Vagina (tissue), 2 donors: ENCODE measurements at regions not wholly inside any gene's neighbourhood (a gene's known extent, or its start where the extent isn't known, plus 50 kb on each side); places are given as distances from the start of the nearest gene placed in this dataset.

Experiments
- DNase-seq, 2 donors: peaks; one replicate each; pipeline ENCODE4 v3.0.0-alpha.2; 2017; ENCODE audit errors: extremely low spot score in 2 of 2
- H3K27ac ChIP-seq: fragments of 200-600 bp; sonication (generic); one replicate; pipeline ENCODE4 v1.5.1; 2019
- H3K27me3 ChIP-seq: fragments of 200-600 bp; sonication (generic); one replicate; pipeline ENCODE4 v1.5.1; 2019
- H3K36me3 ChIP-seq, 2 donors: fragments of 200-600 bp; sonication (generic); one replicate each; pipeline ENCODE4 v1.5.1; 2017 to 2019
- H3K4me1 ChIP-seq: fragments of 200-600 bp; sonication (generic); one replicate; pipeline ENCODE4 v1.5.1; 2019
- H3K4me3 ChIP-seq, 2 donors: fragments of 200-600 bp; sonication (generic); 1 replicate in 1 of 2; 2 replicates in 1 of 2; pipeline ENCODE4 v1.5.1; 2016 to 2019
- H3K9me3 ChIP-seq: fragments of 200-600 bp; sonication (generic); one replicate; pipeline ENCODE4 v1.5.1; 2019
- POLR2A ChIP-seq, 2 donors: fragments of 450-650 bp; IDR thresholded peaks; one replicate each; pipeline ENCODE4 v1.6.1; 2017; ENCODE audit warnings: antibody characterized with exemption in 2 of 2, mild to moderate bottlenecking in 2 of 2, moderate library complexity in 2 of 2
- POLR2AphosphoS5 ChIP-seq, 2 donors: sonication (generic); formaldehyde crosslinking; IDR thresholded peaks; one replicate each; pipeline ENCODE4 v1.9.0; 2017; ENCODE audit warnings: antibody characterized with exemption in 2 of 2, mild to moderate bottlenecking in 2 of 2, low read depth in 1 of 2; ENCODE audit not compliant: insufficient read depth in 1 of 2
- intact Hi-C: fragments of 100-400 bp; cut with DNase I; formaldehyde crosslinking; loops from one replicate; pipeline ENCODE4 v1.15.1; 2023
- TF ChIP-seq, protein P1 (sequence below), 3 experiments: fragments of 450-650 bp in 2 of 3; fragments of 200-600 bp in 1 of 3; sonication (generic) in 1 of 3; IDR thresholded peaks; one replicate each; pipeline ENCODE4 v1.5.1; 2017 to 2019; ENCODE audit warnings: antibody characterized with exemption in 3 of 3, mild to moderate bottlenecking in 2 of 3, moderate library complexity in 2 of 3

DNA sequence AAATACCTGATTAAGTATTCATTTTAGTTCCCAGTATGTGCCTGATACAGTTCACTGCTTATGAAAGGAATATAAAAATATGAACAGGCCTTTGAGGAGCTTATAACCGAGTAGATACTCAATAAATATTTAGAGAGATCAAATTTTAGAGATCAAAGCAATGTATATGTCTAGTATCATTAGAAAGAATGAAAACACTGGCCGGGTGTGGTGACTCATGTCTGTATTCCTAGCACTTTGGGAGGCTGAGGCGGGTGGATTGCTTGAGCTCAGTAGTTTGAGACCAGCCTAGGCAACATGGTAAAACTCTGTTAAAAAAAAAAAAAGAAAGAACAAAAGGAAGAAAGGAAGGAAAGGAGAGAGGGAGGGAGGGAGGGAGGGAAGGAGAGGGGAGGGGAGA lies 113.2 kb upstream of the EEA1 start:
- TF ChIP-seq POLR2A (IDR thresholded peaks at IDR 0.05) = no peak
- no peak for TF ChIP-seq POLR2AphosphoS5 (IDR thresholded peaks at IDR 0.05; ENCODE audit: insufficient read depth in 1 of 2, low read depth in 1 of 2)
- TF ChIP-seq, protein P1, sequence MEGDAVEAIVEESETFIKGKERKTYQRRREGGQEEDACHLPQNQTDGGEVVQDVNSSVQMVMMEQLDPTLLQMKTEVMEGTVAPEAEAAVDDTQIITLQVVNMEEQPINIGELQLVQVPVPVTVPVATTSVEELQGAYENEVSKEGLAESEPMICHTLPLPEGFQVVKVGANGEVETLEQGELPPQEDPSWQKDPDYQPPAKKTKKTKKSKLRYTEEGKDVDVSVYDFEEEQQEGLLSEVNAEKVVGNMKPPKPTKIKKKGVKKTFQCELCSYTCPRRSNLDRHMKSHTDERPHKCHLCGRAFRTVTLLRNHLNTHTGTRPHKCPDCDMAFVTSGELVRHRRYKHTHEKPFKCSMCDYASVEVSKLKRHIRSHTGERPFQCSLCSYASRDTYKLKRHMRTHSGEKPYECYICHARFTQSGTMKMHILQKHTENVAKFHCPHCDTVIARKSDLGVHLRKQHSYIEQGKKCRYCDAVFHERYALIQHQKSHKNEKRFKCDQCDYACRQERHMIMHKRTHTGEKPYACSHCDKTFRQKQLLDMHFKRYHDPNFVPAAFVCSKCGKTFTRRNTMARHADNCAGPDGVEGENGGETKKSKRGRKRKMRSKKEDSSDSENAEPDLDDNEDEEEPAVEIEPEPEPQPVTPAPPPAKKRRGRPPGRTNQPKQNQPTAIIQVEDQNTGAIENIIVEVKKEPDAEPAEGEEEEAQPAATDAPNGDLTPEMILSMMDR (IDR thresholded peaks at IDR 0.05) = no peak
- DNase-seq = no peak
- intact Hi-C loops = no loop called here
- Histone ChIP-seq H3K36me3 (no peaks in the 10 kb centered on the region), H3K4me3 (no peak overlapping the region), H3K4me1 (no peaks in the 10 kb centered on the region), H3K9me3 (no peaks in the 10 kb centered on the region), H3K27ac (no peak overlapping the region), H3K27me3 (no peaks in the 10 kb centered on the region)

DNA sequence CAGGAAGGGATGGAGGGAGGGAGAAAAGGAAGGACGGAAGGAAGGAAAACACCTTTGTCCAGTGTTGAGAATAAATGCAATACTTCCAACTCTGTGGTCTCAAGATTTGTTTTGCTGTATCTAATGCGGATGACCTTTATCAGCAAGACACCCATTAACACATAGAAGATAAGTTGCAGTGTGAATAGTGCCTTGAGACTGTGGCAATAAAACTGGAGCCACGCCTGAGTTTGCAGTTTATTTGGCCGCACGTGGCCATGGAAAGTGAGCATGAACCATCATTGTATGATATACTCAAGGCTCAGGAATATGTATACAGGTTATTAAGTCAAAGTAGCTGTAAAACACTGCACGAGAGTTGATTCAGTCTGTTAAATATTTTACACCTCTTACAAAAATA lies 113.6 kb upstream of the EEA1 start:
- no peaks in the 10 kb centered on the region for H3K9me3 ChIP-seq
- no peaks in the 10 kb centered on the region for H3K4me1 ChIP-seq
- no peaks in the 10 kb centered on the region for H3K27me3 ChIP-seq
- no peak for DNase-seq
- no peak overlapping the region for H3K27ac ChIP-seq
- intact Hi-C loops = no loop called here
- H3K4me3 ChIP-seq = no peak overlapping the region
- TF ChIP-seq POLR2A (IDR thresholded peaks at IDR 0.05) (no peak), POLR2AphosphoS5 (IDR thresholded peaks at IDR 0.05; ENCODE audit: insufficient read depth in 1 of 2, low read depth in 1 of 2) (no peak)
- TF ChIP-seq, protein P1 (IDR thresholded peaks at IDR 0.05) = no peak
- no peaks in the 10 kb centered on the region for H3K36me3 ChIP-seq

DNA sequence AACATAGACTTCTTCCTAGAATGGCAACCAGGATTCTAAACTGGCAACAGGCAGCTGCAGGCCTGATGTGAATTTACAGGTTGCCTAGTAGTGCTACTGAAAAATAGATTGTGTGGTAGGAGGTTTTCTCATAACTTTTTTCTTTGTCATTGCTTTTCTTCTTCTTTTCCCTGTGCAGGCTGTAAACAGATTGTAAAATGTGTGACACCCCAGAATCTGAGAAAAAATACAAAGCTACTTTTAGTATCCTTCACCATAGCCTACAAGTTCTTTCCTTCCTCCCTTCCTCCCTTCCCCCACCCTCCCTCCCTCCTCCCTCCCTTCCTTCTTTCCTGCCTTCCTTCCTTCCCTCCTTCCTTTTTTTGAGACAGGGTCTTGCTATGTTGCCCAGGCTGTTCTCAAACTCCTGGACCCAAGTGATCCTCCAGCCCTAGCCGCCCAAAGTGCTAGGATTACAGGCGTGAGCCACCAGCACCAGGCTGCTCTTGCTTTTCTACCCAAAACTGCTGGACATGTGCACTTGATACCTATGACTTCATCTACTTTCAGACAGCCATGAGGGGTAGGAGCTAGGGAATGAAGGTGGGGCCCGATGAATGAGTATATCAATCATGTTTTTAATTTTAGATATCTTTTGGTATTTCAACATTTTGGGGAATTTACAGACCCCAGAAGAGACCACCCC lies 114.2 kb upstream of the EEA1 start:
- Histone ChIP-seq H3K9me3 (no peaks in the 10 kb centered on the region), H3K4me1 (no peaks in the 10 kb centered on the region), H3K36me3 (no peaks in the 10 kb centered on the region), H3K4me3 (no peak overlapping the region), H3K27ac (no peak overlapping the region), H3K27me3 (no peaks in the 10 kb centered on the region)
- no peak for TF ChIP-seq POLR2AphosphoS5 (IDR thresholded peaks at IDR 0.05; ENCODE audit: insufficient read depth in 1 of 2, low read depth in 1 of 2)
- no peak for TF ChIP-seq POLR2A (IDR thresholded peaks at IDR 0.05)
- TF ChIP-seq, protein P1 (IDR thresholded peaks at IDR 0.05) = no peak
- intact Hi-C loops = no loop called here
- DNase-seq = no peak

DNA sequence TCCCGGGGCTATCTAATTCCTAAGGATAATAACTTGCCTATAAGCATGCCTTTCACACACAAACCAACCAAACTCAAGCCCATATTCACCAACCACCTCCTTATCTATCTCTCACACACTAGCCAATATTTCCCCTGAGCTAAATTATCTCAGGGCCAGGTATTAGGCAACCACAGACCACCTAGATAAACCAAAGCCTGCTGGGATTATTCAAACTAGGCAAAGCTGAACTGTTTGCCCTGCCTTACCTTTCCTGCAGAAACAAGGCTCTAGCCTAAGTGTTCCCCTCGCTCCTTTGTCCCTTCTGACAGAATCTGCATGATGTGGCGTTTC lies 114.7 kb upstream of the EEA1 start:
- intact Hi-C loops = no loop called here
- Histone ChIP-seq H3K27ac (no peak overlapping the region), H3K36me3 (no peaks in the 10 kb centered on the region), H3K4me1 (no peaks in the 10 kb centered on the region), H3K9me3 (no peaks in the 10 kb centered on the region), H3K27me3 (no peaks in the 10 kb centered on the region), H3K4me3 (no peak overlapping the region)
- no peak for DNase-seq
- no peak for TF ChIP-seq POLR2AphosphoS5 (IDR thresholded peaks at IDR 0.05; ENCODE audit: insufficient read depth in 1 of 2, low read depth in 1 of 2)
- TF ChIP-seq, protein P1 (IDR thresholded peaks at IDR 0.05) = no peak
- TF ChIP-seq POLR2A (IDR thresholded peaks at IDR 0.05) = no peak

DNA sequence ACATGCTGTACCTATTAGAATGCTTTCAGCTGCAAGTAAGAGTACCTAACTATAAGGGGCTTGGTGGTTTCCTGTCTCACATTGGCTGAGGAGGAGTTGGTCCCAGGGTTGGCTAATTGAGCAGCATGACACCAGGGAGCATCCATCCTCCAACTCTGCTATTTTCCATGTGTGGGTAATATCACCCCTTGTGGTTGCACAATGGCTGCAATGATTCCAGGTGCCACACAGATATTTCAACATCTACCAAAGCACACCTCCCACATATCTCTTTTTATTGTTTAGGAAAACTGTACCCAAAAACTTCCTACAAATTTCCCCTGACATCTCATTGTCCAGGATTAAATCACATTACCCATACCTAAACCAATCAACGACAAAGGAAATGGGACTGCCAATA lies 118.0 kb upstream of the EEA1 start:
- Histone ChIP-seq H3K36me3 (no peaks in the 10 kb centered on the region), H3K27me3 (no peaks in the 10 kb centered on the region), H3K9me3 (no peaks in the 10 kb centered on the region), H3K4me1 (no peaks in the 10 kb centered on the region), H3K27ac (no peak overlapping the region), H3K4me3 (no peak overlapping the region)
- intact Hi-C loops = no loop called here
- TF ChIP-seq POLR2AphosphoS5 (IDR thresholded peaks at IDR 0.05; ENCODE audit: insufficient read depth in 1 of 2, low read depth in 1 of 2) (no peak), POLR2A (IDR thresholded peaks at IDR 0.05) (no peak)
- TF ChIP-seq, protein P1 (IDR thresholded peaks at IDR 0.05) = no peak
- DNase-seq = no peak
